ENCODE measurements at regions not wholly inside any gene's neighbourhood (a gene's known extent, or its start where the extent isn't known, plus 50 kb on each side); places are given as distances from the start of the nearest gene placed in this dataset.

DNA sequence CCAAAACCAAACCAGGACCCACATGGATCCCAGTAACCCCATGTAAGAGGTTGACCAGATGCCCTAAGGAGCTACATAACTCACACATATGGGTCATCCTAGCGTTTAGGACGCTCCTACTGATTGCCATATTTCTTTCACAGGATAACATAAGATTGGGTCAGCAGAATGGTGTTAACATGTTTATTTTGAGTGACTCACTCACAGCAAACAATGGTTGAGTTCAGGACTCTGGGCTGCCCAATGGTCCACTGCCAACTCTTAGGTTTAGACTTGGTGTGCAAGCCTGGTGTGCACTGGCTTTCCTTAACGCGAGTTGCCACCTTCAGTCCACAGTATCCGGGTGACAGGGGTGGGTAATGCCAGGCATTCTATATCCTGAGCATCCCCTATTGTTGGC lies 211.5 kb downstream of the GPAM start:
- H2BK12ac ChIP-seq (ENCODE audit: insufficient read length, low read depth, low read length): no peak overlapping the region
- no peak overlapping the region for H2BK20ac ChIP-seq (ENCODE audit: low read depth, low read length, poor library complexity, severe bottlenecking)
- peaks cover 0 to 1% (median 0%) of the 10 kb centered on the region in 3 experiments; a peak in 4 of 7 replicates for H3K36me3 Mint-ChIP-seq (ENCODE audit: insufficient read depth in 1 of 3, low read depth in 3 of 3)
- no peak overlapping the region for H2AFZ ChIP-seq (ENCODE audit: low read length)
- no peak overlapping the region for H3K4ac ChIP-seq (ENCODE audit: low read depth, low read length)
- H4K91ac ChIP-seq (ENCODE audit: insufficient read length, low read depth, low read length): no peak overlapping the region
- H3K23me2 ChIP-seq (ENCODE audit: insufficient read length, low read depth, low read length, poor library complexity, severe bottlenecking): no peaks in the 10 kb centered on the region
- H3K27me3 Mint-ChIP-seq (ENCODE audit: low read depth): peaks cover 2% of the 10 kb centered on the region; the same call in 1 of the 2 replicates
- no peak overlapping the region for H3T11ph ChIP-seq (ENCODE audit: low read length)
- no peak overlapping the region for H2AK5ac ChIP-seq (ENCODE audit: insufficient read length, low read length)
- no peaks in the 10 kb centered on the region for H3K79me2 ChIP-seq (ENCODE audit: insufficient read depth, low read length)
- H3K27me3 ChIP-seq (ENCODE audit: insufficient read depth, low read length): no peaks in the 10 kb centered on the region
- H2BK15ac ChIP-seq (ENCODE audit: low read depth, low read length): no peak overlapping the region
- no peaks in the 10 kb centered on the region for H3K9me3 ChIP-seq (ENCODE audit: control insufficient read depth, low read depth, low read length)
- H3K4me2 ChIP-seq (ENCODE audit: insufficient read depth, insufficient read length, low read length): no peak overlapping the region
- H3K9ac ChIP-seq (ENCODE audit: extremely low read depth, insufficient read length, low read length): no peak overlapping the region
- no peak overlapping the region for H3K27ac ChIP-seq (ENCODE audit: insufficient read length, low read depth, low read length)
- no CpG with 5 or more reads among the region's 5 CpGs for WGBS (ENCODE audit: extremely low coverage, insufficient read length, low lambda C conversion rate)
- H3K18ac ChIP-seq (ENCODE audit: insufficient read length, low read depth, low read length): no peak overlapping the region
- no peak overlapping the region for H2BK120ac ChIP-seq (ENCODE audit: low read depth, low read length, poor library complexity, severe bottlenecking)
- H3K9me3 Mint-ChIP-seq: peaks cover 4 to 5% of the 10 kb centered on the region in 2 experiments; a peak in 2 of 5 replicates
- TF ChIP-seq, protein P1, sequence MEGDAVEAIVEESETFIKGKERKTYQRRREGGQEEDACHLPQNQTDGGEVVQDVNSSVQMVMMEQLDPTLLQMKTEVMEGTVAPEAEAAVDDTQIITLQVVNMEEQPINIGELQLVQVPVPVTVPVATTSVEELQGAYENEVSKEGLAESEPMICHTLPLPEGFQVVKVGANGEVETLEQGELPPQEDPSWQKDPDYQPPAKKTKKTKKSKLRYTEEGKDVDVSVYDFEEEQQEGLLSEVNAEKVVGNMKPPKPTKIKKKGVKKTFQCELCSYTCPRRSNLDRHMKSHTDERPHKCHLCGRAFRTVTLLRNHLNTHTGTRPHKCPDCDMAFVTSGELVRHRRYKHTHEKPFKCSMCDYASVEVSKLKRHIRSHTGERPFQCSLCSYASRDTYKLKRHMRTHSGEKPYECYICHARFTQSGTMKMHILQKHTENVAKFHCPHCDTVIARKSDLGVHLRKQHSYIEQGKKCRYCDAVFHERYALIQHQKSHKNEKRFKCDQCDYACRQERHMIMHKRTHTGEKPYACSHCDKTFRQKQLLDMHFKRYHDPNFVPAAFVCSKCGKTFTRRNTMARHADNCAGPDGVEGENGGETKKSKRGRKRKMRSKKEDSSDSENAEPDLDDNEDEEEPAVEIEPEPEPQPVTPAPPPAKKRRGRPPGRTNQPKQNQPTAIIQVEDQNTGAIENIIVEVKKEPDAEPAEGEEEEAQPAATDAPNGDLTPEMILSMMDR (conservative IDR thresholded peaks at IDR 0.05): no peak
- H4K8ac ChIP-seq (replicated peaks; ENCODE audit: insufficient read length, low read depth, low read length): no peak overlapping the region
- no peak overlapping the region for H3K4me3 Mint-ChIP-seq
- H2BK5ac ChIP-seq (ENCODE audit: insufficient read length, low read length): no peak overlapping the region
- no peak overlapping the region for H4K5ac ChIP-seq (ENCODE audit: insufficient read length, low read depth, low read length)
- DNase-seq: no peak
- no peaks in the 10 kb centered on the region for H4K20me1 ChIP-seq (ENCODE audit: control insufficient read depth, insufficient read depth, insufficient read length)
- H3K27ac Mint-ChIP-seq: no peak overlapping the region; a peak in 1 of 7 replicates
- no peak overlapping the region for H3K56ac ChIP-seq (ENCODE audit: insufficient read length, low read depth, low read length)
- no peak overlapping the region for H3K14ac ChIP-seq (ENCODE audit: insufficient read depth, low read length)
- H3K23ac ChIP-seq (ENCODE audit: insufficient read length, low read depth, low read length): no peak overlapping the region
- H3K4me1 Mint-ChIP-seq: no peaks in the 10 kb centered on the region; a peak in 1 of 4 replicates
- H3K4me1 ChIP-seq (ENCODE audit: insufficient read depth, low read length): no peaks in the 10 kb centered on the region
- no peaks in the 10 kb centered on the region for H3K79me1 ChIP-seq (ENCODE audit: insufficient read depth, low read depth, low read length, poor library complexity, severe bottlenecking)
